Neutrophil (primary cell): ENCODE measurements at regions not wholly inside any gene's neighbourhood (a gene's known extent, or its start where the extent isn't known, plus 50 kb on each side); places are given as distances from the start of the nearest gene placed in this dataset.

Experiments
- H3K27ac ChIP-seq: fragments of 200-600 bp; sonication (generic); 2 replicates; pipeline ENCODE4 v1.5.1; 2016; ENCODE audit warnings: mild to moderate bottlenecking, moderate library complexity
- H3K27me3 ChIP-seq: fragments of 200-600 bp; sonication (generic); 2 replicates; pipeline ENCODE4 v1.6.0; 2016; ENCODE audit warnings: mild to moderate bottlenecking
- H3K36me3 ChIP-seq: fragments of 200-600 bp; sonication (generic); 2 replicates; pipeline ENCODE4 v1.5.1; 2017
- H3K4me1 ChIP-seq, 2 experiments: fragments of 200-600 bp in 1 of 2; sonication (generic) in 1 of 2; 1 replicate in 1 of 2; 2 replicates in 1 of 2; pipeline versions ENCODE4 v1.5.1 to v1.6.1; 2013 to 2016; ENCODE audit warnings: low read depth in 1 of 2, low read length in 1 of 2, mild to moderate bottlenecking in 1 of 2, moderate library complexity in 1 of 2; ENCODE audit not compliant: control insufficient read depth in 1 of 2, insufficient read depth in 1 of 2
- H3K4me3 ChIP-seq, 2 experiments: fragments of 200-600 bp in 1 of 2; sonication (generic) in 1 of 2; 1 replicate in 1 of 2; 2 replicates in 1 of 2; pipeline ENCODE4 v1.5.1; 2013 to 2016; ENCODE audit warnings: low read depth in 1 of 2, low read length in 1 of 2, mild to moderate bottlenecking in 1 of 2, moderate library complexity in 1 of 2
- H3K9me3 ChIP-seq: fragments of 200-600 bp; sonication (generic); 2 replicates; pipeline ENCODE4 v1.5.1; 2016
- TF ChIP-seq, protein P1 (sequence below): fragments of 200-600 bp; sonication (generic); IDR thresholded peaks from 2 replicates; pipeline ENCODE4 v1.5.1; 2016; ENCODE audit warnings: antibody characterized with exemption

DNA sequence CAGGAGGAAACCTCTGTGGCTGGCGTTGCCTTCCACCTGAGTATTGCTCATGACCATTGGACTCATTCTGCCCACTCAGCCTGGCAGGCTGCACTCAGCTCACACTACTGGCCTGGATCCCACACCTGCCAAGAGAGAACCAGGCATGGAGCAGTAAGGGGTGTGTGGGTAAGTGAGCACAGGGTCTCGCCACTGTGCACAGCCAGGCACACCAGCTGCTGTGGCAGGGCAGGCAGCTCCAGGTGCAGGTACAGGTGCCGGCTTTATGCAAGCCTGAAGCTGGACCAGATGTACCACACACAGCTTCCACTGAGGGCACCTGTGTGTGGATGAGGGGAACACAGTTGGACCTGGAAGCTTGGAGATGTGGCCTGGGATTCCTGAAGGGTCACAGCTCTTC, 295.2 kb upstream of the SNX7 start:
- H3K36me3 ChIP-seq = no peaks in the 10 kb centered on the region
- H3K27me3 ChIP-seq = no peaks in the 10 kb centered on the region
- peaks cover 6 to 9% of the 10 kb centered on the region in 2 experiments for H3K4me1 ChIP-seq
- no peaks in the 10 kb centered on the region for H3K9me3 ChIP-seq
- TF ChIP-seq, protein P1, sequence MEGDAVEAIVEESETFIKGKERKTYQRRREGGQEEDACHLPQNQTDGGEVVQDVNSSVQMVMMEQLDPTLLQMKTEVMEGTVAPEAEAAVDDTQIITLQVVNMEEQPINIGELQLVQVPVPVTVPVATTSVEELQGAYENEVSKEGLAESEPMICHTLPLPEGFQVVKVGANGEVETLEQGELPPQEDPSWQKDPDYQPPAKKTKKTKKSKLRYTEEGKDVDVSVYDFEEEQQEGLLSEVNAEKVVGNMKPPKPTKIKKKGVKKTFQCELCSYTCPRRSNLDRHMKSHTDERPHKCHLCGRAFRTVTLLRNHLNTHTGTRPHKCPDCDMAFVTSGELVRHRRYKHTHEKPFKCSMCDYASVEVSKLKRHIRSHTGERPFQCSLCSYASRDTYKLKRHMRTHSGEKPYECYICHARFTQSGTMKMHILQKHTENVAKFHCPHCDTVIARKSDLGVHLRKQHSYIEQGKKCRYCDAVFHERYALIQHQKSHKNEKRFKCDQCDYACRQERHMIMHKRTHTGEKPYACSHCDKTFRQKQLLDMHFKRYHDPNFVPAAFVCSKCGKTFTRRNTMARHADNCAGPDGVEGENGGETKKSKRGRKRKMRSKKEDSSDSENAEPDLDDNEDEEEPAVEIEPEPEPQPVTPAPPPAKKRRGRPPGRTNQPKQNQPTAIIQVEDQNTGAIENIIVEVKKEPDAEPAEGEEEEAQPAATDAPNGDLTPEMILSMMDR = no peak
- no peak overlapping the region for H3K4me3 ChIP-seq
- no peak overlapping the region for H3K27ac ChIP-seq

DNA sequence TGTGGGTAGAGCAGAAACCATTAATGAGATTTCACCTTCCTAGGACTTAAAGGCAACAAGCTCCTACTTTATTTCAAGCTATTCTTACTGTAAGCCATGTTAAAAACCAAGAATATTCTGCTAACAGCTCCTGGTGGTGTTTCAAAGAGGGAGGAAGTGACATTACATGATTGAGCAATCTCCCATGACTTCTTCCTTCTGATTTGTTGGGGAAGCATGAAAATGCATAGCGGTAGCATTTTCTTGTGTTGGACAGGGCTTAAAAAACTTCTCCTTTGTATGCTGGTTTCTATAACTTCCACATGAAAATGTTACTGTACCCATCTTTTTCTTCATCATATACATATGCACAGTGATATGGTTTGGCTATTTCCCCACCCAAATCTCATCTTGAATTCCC, 297.0 kb upstream of the SNX7 start:
- H3K4me3 ChIP-seq = no peak overlapping the region
- TF ChIP-seq, protein P1 = no peak
- H3K27me3 ChIP-seq = no peaks in the 10 kb centered on the region
- H3K27ac ChIP-seq = peak overlapping the region; percentile 64
- H3K9me3 ChIP-seq = no peaks in the 10 kb centered on the region
- peaks cover 6 to 9% of the 10 kb centered on the region in 2 experiments for H3K4me1 ChIP-seq
- no peaks in the 10 kb centered on the region for H3K36me3 ChIP-seq

DNA sequence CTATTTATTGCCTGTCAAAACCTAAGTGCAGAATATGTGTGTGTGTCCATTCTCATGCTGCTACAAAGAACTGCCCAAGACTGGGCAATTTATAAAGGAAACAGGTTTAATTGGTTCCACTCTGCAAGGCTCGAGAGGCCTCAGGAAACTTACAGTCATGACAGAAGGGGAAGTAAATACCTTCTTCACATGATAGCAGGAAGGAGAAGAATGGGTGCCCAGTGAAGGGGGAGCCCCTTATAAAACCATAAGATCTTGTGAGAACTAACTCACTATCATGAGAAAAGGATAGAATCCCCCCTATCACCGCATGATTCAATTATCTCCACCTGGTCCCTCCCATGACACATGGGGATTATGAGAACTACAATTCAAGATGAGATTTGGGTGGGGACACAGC, 300.7 kb upstream of the SNX7 start:
- H3K9me3 ChIP-seq = no peaks in the 10 kb centered on the region
- no peak overlapping the region for H3K27ac ChIP-seq
- no peak overlapping the region for H3K4me3 ChIP-seq
- H3K27me3 ChIP-seq = no peaks in the 10 kb centered on the region
- TF ChIP-seq, protein P1 = no peak
- peaks cover 6 to 9% of the 10 kb centered on the region in 2 experiments for H3K4me1 ChIP-seq
- no peaks in the 10 kb centered on the region for H3K36me3 ChIP-seq

DNA sequence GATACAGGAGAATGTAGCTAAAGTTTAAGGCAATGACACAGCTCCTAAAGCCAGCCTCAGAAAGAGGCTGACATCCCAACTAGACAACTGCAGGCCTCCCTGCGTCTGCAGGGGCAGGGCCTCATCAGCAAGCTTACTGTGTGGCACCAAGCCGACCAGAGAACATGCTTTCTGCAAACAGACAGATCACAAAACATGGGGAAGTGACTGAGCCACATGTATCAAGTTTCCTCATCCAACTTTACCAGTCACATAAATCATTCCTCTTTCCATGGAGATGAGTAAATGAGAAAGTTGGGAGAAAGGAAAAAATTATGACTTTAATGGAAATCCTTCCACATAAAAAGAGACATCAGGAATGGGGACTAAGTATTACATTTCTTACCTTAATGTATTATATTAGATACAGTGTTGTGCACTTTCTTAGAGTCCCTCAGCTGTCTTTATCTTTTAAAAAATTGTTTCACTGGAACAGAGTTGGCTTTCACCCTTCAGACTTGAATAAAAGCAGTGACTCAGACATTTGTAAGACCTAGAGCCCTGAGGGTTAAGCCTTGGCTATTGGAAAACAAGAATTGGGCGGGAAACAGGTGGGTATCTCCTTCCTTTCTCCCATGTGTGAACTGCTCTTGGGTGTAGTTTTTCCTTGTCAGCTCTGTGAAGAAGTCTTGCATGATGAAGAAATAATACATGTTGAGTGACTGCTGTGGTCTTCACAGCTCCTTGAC, 305.7 kb upstream of the SNX7 start:
- H3K27ac ChIP-seq = no peak overlapping the region
- no peaks in the 10 kb centered on the region for H3K36me3 ChIP-seq
- H3K4me3 ChIP-seq = no peak overlapping the region
- H3K4me1 ChIP-seq = no peaks in the 10 kb centered on the region
- H3K9me3 ChIP-seq = no peaks in the 10 kb centered on the region
- TF ChIP-seq, protein P1 = no peak
- no peaks in the 10 kb centered on the region for H3K27me3 ChIP-seq

DNA sequence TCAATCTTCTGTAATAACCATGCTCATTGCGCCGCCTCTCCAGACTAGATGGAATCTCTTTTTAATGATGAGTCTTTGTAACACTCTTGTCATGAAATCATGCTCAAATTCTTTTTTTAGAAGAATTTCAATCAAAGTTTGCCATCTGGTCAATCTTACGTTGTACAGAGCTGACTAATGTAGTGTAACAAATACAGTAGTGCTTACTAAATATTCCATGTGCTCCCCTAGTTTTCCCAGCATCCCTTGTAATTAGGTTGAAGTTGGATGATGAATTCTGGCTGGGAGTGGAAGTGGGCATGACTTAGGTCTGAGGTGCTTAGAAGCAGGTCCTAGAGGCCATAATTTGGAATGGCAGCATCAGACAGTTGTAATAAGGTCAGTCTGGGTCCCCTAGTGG, 309.1 kb upstream of the SNX7 start:
- no peaks in the 10 kb centered on the region for H3K9me3 ChIP-seq
- H3K4me1 ChIP-seq = no peaks in the 10 kb centered on the region
- H3K36me3 ChIP-seq = no peaks in the 10 kb centered on the region
- H3K4me3 ChIP-seq = no peak overlapping the region
- no peaks in the 10 kb centered on the region for H3K27me3 ChIP-seq
- H3K27ac ChIP-seq = no peak overlapping the region
- TF ChIP-seq, protein P1 = no peak
